GM12878 (cell line): ENCODE measurements at regions not wholly inside any gene's neighbourhood (a gene's known extent, or its start where the extent isn't known, plus 50 kb on each side); places are given as distances from the start of the nearest gene placed in this dataset.

Experiments used
- CBX3 ChIP-seq: fragments of 200-600 bp; sonication (generic); IDR thresholded peaks from 2 replicates; pipeline ENCODE4 v1.6.1; 2016; ENCODE audit warnings: low read depth, borderline replicate concordance
- CUX1 ChIP-seq: IDR thresholded peaks from 2 replicates; pipeline ENCODE4 v1.6.1; 2012; ENCODE audit warnings: improper control_type of control experiment, low read depth, low read length; ENCODE audit not compliant: insufficient replicate concordance
- SIX5 ChIP-seq: IDR thresholded peaks from 2 replicates; pipeline ENCODE4 v1.6.1; 2011; ENCODE audit warnings: mild to moderate bottlenecking, low read depth, low read length, moderate library complexity; ENCODE audit not compliant: severe bottlenecking
- YY1 ChIP-seq: IDR thresholded peaks from 2 replicates; pipeline ENCODE4 v1.6.1; 2011; ENCODE audit warnings: low read depth, mild to moderate bottlenecking, low read length
- TF ChIP-seq, protein P1 (sequence below): IDR thresholded peaks from 2 replicates; pipeline ENCODE4 v1.6.1; 2012; ENCODE audit warnings: mild to moderate bottlenecking, low read depth, low read length

DNA sequence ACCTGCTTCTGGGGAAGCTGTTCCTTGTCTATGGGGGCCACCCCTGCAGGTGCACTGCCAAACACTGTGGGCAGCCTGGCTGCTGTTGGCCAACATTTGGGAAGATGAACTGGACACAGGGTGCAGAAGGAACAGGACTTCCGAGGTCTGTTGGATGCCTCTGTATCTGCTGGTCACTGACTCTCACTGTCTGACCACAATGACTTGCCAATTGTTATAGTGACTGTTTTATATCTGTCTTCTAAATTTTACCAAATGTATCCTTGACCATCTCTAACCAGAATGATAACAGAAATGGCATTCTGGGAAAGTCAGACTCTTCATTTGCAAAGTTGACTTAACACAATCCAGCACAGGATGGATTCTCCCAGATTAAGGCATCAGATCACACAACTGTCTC is 214.0 kb upstream of the PRSS58 start (continued):
- TF ChIP-seq, protein P1, sequence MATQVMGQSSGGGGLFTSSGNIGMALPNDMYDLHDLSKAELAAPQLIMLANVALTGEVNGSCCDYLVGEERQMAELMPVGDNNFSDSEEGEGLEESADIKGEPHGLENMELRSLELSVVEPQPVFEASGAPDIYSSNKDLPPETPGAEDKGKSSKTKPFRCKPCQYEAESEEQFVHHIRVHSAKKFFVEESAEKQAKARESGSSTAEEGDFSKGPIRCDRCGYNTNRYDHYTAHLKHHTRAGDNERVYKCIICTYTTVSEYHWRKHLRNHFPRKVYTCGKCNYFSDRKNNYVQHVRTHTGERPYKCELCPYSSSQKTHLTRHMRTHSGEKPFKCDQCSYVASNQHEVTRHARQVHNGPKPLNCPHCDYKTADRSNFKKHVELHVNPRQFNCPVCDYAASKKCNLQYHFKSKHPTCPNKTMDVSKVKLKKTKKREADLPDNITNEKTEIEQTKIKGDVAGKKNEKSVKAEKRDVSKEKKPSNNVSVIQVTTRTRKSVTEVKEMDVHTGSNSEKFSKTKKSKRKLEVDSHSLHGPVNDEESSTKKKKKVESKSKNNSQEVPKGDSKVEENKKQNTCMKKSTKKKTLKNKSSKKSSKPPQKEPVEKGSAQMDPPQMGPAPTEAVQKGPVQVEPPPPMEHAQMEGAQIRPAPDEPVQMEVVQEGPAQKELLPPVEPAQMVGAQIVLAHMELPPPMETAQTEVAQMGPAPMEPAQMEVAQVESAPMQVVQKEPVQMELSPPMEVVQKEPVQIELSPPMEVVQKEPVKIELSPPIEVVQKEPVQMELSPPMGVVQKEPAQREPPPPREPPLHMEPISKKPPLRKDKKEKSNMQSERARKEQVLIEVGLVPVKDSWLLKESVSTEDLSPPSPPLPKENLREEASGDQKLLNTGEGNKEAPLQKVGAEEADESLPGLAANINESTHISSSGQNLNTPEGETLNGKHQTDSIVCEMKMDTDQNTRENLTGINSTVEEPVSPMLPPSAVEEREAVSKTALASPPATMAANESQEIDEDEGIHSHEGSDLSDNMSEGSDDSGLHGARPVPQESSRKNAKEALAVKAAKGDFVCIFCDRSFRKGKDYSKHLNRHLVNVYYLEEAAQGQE = no peak
- TF ChIP-seq YY1 = no peak
- no peak for TF ChIP-seq CBX3
- no peak for TF ChIP-seq CUX1
- TF ChIP-seq SIX5 = no peak
- TF ChIP-seq, all 136 proteins: peak for 0
